ENCODE measurements at regions not wholly inside any gene's neighbourhood (a gene's known extent, or its start where the extent isn't known, plus 50 kb on each side); places are given as distances from the start of the nearest gene placed in this dataset.

- DNase-seq (ENCODE audit: low read depth) = no peak
- TF ChIP-seq, protein P1, sequence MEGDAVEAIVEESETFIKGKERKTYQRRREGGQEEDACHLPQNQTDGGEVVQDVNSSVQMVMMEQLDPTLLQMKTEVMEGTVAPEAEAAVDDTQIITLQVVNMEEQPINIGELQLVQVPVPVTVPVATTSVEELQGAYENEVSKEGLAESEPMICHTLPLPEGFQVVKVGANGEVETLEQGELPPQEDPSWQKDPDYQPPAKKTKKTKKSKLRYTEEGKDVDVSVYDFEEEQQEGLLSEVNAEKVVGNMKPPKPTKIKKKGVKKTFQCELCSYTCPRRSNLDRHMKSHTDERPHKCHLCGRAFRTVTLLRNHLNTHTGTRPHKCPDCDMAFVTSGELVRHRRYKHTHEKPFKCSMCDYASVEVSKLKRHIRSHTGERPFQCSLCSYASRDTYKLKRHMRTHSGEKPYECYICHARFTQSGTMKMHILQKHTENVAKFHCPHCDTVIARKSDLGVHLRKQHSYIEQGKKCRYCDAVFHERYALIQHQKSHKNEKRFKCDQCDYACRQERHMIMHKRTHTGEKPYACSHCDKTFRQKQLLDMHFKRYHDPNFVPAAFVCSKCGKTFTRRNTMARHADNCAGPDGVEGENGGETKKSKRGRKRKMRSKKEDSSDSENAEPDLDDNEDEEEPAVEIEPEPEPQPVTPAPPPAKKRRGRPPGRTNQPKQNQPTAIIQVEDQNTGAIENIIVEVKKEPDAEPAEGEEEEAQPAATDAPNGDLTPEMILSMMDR (conservative IDR thresholded peaks at IDR 0.05; ENCODE audit: control insufficient read depth, insufficient read depth, low read depth, low read length) = no peak
- no peak overlapping the region for H3K4me3 ChIP-seq (ENCODE audit: control insufficient read depth, low read depth, low read length)
Measured at GRCh38 chr14:54052696-54053385, 96.2 kb upstream of the BMP4 start.

- TF ChIP-seq, protein P1 (conservative IDR thresholded peaks at IDR 0.05; ENCODE audit: control insufficient read depth, insufficient read depth, low read depth, low read length) = no peak
- DNase-seq (ENCODE audit: low read depth) = no peak
- H3K4me3 ChIP-seq (ENCODE audit: control insufficient read depth, low read depth, low read length) = no peak overlapping the region
Measured at GRCh38 chr14:54053386-54053745, 96.7 kb upstream of the BMP4 start.

DNA sequence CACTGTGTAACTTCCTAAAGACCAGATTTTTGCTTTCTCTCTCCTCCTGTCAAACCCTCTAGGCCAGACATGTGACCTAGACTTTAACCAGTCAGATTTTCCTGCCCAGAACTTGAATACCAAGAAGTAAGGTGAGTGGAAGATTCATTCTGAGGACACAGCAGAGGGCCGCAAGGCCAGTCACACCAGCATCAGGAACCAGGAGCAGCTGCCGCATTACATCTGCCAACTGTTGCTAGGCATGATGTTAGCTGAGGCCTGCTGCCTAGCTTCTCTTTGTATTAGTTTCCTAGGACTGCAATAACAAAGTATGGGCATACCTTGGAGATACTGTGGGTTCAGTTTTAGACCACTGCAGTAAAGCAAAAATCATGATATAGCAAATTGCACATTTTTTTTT is 101.9 kb upstream of the BMP4 start:
- H3K4me3 ChIP-seq (ENCODE audit: control insufficient read depth, low read depth, low read length) = no peak overlapping the region
- DNase-seq (ENCODE audit: low read depth) = no peak
- TF ChIP-seq, protein P1 (conservative IDR thresholded peaks at IDR 0.05; ENCODE audit: control insufficient read depth, insufficient read depth, low read depth, low read length) = no peak

DNA sequence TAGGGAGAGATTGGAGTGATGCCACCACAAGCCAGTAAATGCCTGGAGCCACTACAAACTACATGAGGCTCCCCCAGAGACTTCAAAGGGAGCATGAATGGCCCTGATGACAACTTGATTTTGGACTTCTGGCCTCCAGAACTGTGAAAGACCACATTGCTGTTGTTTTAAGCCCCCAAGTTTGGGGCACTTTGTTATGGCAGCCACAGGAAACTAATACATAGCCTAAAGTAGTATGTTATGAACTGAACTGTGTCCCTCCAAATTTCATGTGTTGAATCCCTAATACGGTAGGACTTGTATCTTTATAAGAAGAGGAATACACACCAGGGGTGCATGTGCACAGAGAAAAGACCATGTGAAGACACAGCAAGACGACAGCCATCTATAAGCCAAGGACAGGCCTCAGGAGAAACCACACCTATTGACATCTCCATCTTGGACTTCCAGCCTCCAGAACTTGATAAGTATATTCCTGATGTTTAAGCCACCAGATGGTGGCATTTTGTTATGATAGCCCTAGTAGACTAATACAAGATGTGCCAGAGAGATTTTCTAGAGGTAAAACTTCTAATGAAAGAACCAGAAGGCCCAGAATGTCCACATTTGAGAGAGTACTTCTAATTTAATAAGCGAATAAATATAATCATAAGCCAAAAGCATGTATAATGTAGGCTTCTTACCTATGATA is 127.1 kb upstream of the BMP4 start:
- TF ChIP-seq, protein P1 (conservative IDR thresholded peaks at IDR 0.05; ENCODE audit: control insufficient read depth, insufficient read depth, low read depth, low read length) = no peak
- H3K4me3 ChIP-seq (ENCODE audit: control insufficient read depth, low read depth, low read length) = no peak overlapping the region
- no peak for DNase-seq (ENCODE audit: low read depth)

DNA sequence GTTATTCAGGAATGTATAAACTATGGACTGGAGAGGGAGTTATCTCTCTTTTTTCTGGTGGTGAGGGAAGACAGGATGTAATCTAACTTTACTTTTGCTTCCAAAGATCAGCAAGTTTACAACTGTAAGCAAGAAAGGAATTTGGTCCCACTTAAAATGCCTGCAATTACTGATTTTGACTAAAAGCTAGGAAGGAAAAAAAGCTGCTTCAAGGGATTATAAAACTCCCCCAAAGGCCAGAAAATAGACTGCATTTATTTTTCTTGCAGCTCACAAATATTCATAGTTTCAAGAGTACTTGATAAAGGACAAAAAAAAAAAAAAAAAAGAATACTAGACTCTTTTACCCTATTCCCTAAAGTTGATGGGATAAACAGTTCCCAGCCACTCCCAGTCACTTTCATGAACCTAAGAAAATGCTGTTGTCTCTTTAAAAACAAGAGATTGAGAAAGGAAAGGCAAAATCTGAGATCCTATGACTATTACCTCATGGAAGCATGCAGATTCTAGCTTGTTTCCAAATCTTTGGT is 128.7 kb upstream of the BMP4 start:
- H3K4me3 ChIP-seq (ENCODE audit: control insufficient read depth, low read depth, low read length) = no peak overlapping the region

GRCh38 chr14:54085841-54086240 is 129.2 kb upstream of the BMP4 start:
- peak; percentile 4 for DNase-seq (ENCODE audit: low read depth)
- TF ChIP-seq, protein P1 (conservative IDR thresholded peaks at IDR 0.05; ENCODE audit: control insufficient read depth, insufficient read depth, low read depth, low read length) = no peak
- no peak overlapping the region for H3K4me3 ChIP-seq (ENCODE audit: control insufficient read depth, low read depth, low read length)

More for the DNA sequence above, 128.7 kb upstream of the BMP4 start:
- TF ChIP-seq, protein P1 (conservative IDR thresholded peaks at IDR 0.05; ENCODE audit: control insufficient read depth, insufficient read depth, low read depth, low read length) = no peak
- DNase-seq (ENCODE audit: low read depth) = peak; percentile 7

Measured in fibroblast of mammary gland (primary cell).